Activated CD8-positive, alpha-beta memory T cell treated with anti-CD3 and anti-CD28 coated beads, Interleukin-2, amount 50 U/mL, for 1 hour (primary cell): ENCODE measurements at regions not wholly inside any gene's neighbourhood (a gene's known extent, or its start where the extent isn't known, plus 50 kb on each side); places are given as distances from the start of the nearest gene placed in this dataset.
"Not testable (repeated sequence)": the region's sequence is repeated elsewhere in the genome, so short reads cannot be mapped to it uniquely, and the experiment has no call there.

ENCODE experiments used
- DNase-seq: peaks from one replicate; pipeline ENCODE4 v3.0.0-alpha.2; 2020; ENCODE audit errors: extremely low read depth

DNA sequence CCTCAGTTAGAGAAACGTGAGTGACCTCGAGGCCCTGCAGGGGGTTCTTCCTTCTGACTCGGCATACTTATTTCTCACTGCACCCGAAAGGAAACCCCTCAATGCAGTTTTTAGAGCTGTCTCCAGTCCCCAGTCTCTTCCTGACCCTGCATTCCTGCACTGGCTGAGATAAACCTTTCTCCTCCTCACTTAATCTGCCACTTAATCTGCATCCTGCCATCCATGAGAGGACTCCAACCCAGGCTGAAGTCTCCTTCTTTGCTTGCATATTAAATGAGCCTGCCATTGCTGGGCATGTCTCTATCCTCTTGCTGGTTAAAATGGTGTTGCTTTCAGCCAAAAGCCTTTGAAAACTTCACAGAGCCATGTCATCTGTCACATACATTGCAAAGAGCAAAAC is 125.6 kb upstream of the GATA6 start:
- DNase-seq = no peak

DNA sequence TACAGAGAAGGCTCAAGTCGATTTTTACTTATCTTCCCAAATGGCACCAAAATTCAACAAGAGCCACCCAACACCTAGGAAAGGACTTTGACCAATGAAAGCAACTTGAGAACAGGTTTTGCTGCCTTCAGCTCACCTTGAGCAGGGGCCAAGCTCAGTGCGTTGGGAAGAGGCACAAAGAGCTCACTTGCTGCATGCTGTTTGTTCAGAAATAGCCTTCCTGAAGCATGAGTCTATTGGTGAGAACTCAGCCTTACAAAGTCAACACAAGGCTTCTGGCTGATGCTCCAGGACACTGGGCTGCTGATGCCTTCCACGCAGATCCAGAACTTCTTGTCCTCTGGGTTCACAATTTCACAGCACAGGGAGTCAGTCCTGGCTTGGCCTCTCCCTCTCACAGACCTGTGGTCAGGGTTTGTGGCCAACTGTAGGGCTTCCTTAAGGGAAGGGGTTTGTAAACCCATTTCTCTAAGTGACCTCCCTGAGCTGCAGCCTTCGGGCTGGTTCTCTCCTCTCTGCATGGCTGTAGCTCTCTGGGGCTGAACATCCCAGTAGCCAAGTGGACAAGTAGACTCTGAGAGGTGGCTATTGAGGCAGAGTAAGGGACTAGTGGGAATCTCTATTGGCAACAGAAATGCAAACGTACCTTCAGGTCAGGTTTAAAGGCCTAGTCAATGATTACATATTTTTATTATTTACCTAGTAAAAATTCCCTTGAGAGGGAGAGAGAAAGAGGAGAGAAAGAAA is 124.7 kb upstream of the GATA6 start:
- DNase-seq = no peak

DNA sequence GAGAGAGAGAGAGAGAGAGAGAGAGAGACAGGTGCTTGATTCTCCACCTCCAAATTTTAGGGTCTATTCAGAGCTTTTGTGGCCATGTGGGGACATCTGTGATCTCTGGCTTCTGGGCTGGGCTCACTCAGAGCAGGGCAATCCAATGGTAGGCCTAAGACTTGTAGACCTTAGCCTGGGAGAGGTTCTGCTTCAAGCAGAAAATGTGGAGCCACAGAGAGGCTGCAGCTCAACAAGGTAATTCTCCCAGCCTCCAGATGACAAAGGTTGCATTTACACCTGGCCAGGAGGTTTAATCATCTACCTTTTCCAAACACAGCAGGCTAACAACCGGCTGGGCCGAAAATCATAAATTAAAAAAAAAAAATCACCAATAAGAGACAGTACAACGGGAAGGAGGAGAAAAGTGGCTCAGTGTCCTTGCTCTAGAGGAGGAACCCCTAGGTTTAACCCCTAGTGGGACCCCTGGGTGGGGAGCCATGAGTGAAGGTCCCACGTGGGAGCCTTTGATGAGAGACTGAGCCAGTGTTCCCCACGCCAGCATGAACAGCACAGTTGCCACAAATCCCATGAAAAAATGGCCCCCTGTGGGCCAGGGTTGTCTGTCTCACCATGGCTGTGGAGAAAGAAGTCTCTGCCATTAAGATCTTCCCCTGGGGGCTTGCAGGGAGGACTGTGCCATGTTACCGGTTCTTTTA is 124.0 kb upstream of the GATA6 start:
- no peak for DNase-seq

DNA sequence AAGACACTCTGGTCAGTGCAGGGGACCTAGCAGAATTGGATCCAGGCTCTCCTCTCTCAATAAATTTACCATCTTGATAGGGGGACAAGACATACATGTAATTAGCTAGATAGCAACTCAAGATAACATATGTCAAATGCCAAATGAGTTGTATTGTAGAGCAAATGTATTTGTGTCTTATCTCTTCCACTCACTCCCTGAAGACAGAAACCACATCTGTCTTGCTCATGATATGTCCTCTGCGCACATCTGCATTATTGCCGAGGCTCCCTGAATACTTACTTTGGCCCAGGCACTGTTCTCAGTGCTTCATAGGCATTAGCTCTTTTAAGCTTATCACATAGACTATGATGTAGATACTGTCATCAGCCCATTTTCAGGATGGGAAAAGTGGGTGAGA is 122.9 kb upstream of the GATA6 start:
- no peak for DNase-seq

DNA sequence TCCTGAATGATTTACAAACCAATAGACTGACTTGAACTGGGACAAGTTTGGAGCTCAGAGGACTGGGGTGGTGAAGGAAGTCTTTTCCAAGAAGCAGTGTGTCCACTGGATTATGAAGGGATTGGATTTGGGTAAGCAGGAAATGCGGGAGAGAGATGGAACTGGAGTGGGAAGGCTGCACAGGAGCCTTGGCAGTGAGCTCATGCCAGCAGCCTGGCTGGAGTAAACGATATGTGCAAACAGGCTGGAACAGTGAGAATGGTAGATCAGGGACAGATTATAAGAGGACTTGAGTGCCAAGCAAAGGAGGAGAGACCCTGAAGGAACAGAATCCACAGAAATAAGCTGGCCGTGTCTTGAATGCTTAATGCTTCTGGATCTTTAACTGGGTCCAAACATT is 121.9 kb upstream of the GATA6 start:
- no peak for DNase-seq

DNA sequence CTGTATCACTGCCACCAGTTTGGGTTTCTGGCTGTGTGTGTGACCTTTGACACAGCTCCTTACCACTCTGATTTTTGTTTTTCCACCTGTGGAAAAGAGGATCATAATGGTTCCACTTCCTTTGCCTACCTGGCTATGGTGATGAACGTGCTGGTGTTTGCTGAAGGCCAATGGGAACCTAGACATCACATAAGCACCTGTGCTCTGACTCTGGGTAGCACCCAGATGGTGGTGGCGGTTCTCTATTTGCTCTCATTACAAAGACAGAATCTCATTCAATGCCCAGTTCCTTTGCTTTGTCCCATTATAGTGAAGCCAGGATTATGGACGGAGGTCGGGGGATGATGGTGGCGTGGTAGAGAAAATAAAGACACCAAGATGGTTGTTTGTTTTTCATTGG is 121.2 kb upstream of the GATA6 start:
- DNase-seq = no peak

DNA sequence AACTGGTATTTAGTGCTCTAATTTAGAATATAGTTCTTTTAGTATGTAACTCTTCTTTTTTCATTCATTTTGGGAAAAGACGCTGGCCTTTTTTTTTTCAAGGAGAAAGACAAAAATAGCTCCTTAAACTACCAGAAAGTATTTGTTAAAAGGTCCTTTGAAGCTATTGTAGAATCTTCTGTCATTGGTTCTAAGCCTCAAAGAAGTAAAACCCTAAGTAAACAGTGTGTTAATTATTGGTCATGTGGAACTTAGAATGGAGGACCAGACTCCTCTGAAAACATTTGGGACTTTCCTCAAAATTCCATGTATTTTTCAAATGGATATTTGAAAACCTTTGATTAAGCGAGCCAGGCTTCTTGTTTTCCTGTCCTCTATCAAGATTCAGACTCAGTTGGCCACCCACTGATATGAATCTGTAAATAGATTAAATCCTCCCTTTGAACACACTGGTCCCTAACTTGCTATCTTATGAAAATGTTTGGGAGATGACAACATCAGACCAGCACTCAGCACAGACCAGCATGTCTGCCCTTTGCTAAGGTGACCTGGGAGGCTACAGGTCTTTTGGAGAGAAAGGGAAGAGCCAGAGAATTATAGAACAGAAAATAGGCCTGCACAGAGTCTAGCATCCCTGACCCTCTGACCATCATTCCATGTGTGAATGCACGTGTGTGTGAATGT is 120.3 kb upstream of the GATA6 start:
- no peak for DNase-seq

DNA sequence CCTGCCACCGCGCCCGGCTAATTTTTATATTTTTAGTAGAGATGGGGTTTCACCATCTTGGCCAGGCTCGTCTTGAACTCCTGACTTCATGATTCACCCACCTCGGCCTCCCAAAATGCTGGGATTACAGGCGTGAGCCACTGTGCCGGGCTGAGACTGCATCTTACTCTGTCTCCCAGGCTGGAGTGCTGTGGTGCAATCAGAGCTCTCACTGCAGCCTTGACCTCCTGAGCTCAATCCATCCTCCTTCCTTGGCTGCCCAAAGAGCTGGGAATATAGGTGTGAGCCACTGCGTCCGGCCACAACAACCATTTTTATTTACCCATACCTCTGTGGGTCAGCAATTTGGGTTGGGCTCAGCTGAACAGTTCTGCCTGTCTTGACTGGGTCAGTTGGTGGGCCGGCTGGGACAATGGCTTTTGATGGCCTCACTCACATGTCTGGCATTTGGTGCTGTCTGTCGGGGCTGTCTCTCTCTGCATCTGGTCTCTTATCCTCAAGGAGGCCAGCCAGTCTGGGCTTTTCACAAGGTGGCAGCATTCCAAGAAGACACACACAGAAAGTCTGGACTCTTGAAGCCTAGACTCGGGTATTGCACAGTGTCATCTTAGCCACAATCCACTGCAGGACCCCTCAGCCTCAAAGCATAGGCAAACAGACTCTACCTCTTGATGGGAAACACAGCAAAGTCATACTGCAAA is 116.8 kb upstream of the GATA6 start:
- no peak for DNase-seq

DNA sequence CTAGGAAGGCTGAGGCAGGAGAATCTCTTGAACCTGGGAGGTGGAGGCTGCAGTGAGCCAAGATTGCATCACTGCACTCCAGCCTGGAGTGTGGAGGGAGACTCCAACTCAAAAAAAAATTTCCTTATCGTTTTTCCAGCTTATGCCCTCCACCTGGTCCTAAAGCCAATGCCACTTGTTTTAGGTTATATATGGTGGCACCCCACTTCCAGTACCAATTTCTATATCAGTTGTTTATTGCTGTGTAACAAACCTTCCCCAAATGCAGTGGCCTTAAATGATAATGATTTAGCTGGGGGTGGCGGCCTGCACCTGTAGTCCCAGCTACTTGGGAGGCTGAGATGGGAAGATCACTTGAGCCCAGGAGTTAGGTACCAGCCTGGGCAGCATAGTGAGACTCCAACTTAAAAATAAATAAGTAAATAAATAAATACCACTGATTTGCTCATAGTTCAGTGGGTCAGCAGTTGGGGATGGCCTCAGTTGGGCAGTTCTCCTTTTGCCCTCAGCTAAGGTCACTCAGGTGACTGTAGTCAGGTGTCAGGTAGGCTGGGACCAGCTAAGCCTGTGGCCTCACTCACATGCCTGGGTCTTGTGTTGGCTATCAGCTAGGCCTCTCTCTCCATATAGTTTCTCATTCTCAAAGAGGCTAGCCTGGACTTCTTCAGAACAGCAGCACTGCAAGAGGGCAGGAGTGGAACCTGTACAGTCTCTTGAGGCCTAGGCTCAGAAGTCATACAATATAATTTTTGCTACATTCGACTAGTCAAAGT is 113.7 kb upstream of the GATA6 start:
- DNase-seq = no peak

DNA sequence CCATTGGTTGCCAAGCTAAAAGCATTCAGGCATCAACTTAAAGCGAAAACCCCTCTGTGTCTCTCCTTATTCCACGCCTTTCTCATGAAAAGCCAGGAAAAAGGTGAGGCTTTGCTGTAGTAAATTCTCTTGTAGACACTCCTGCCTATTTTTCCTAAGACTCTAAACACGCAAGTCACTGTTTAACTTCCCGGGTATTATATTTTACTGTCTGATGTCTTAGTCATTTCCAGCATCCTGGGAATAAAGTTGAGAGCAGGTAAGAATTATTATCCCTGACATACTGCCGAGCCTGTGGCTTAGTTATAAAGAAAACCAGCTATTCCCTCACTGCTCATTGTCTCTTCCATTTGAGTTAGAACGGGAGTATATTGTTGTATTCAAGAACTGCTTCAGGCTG is 112.4 kb upstream of the GATA6 start:
- DNase-seq = no peak

DNA sequence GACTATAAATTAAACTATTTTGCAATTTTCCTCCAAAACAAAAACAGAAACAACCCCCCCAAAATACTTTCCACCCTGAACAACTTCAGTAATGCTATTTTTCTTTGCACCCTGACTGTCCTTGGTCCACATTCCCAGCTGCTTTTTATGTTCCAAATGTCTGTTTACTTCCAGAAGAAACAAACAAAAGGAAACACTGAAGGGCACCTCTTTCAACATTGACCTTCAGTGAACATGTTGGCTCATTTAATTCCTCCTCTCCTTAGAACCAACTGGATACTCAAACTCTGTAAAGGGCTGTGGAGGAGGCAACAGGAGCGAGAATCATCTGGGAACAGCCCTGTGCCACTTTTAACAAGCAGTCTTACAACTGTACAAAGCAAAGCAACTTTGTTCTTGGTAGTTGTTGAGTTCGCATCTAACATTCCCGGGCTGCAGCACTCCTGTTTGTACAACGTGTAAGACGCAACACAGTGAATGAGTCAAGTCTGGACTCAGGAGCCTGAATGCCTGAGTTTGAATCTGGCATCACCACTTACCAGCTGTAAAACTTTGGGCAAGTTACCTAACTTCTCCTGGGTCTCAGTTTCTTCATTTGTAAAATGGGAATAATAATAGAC is 111.4 kb upstream of the GATA6 start:
- DNase-seq = no peak

DNA sequence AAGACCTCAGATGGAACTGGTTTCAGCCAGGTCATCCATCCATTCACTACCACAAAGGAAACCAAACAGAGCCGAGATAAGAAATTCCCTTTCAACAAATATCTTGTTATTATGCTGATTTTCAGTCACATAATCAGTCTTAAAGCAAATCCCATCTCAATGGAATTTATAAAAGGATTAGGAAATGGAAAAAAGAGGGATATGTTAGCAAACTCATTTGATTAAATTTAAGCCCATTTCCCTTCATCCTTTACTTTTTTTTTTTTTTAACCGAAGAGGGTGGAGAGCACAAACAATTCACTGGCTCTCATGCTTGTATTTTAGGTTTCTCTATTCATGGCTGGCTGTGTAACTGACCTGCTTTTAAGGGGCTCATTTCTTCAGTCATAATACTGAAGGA is 109.0 kb upstream of the GATA6 start:
- DNase-seq = no peak

DNA sequence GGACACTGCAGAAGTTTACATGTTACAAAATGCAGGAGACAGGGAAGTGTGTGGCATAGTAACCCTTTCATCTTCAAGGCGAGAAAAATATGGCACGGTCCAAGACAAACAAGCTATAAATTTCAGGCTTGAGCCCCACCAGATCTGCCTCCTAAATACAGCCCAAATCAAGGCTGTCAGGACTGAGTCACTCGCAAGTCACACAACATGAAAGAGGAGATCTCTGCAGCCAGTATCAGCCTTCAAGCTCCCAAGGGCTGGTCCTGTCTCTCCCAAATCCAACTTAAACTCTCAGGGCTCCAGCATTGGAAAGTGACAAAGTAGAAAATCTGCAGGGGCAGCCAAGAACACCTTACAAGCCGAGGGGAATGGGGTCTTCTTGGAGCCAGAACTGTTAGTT is 106.3 kb upstream of the GATA6 start:
- DNase-seq = no peak

DNA sequence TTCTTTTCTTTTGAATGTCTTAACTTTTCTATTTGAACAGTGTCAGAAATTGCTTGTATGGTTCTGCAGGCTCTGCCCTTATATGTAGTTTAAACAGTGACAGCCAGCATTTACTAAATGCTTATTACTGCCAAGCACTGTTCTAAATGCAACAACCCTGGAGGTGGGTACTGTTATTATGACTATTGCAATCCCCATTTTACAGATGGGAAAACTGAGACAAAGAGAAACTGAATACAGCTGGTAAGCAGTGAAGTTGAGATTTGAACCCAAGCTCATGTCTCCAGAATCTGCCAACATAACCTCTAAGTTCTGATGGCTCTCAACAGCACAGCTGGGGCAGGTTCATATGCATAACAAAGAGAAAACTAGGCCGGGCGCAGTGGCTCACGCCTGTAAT is 105.7 kb upstream of the GATA6 start:
- no peak for DNase-seq

DNA sequence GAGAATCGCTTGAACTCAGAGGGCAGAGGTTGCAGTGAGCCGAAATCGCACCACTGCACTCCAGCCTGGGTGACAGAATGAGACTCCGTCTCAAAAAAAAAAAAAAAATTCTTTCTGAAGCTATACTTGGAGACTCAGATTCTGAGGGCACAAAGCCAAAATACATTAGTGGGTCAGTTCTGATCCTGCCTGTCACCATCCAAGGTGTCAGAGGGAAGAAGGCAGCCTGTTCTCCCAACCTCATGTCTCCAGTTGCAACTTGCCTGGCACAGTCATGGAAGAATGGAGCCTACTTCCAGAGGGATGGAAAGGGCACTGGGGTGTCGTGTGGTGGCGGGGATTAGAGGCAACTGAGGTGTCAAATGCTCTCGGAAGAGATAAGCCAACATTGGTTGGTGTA is 104.8 kb upstream of the GATA6 start:
- DNase-seq = no peak

DNA sequence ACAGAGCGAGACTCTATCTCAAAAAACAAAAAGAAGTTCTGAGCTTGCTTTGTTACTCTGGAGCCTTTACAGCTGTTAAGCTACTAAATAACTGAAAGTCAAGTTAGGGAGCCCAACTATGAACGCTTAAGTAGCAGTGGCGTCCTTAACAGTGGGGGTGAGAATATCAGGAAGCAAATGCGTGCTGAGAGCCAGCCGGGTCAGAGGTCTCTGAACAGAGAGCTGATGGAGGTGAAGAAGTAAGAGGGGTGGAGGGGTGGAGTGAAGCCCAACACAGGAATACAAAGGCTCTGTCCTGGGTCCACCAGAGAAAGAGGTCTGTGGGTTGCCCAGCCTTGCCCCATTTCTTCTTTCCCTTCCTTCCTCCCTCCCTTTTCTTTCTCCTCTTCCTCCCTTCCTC is 104.1 kb upstream of the GATA6 start:
- DNase-seq = no peak

DNA sequence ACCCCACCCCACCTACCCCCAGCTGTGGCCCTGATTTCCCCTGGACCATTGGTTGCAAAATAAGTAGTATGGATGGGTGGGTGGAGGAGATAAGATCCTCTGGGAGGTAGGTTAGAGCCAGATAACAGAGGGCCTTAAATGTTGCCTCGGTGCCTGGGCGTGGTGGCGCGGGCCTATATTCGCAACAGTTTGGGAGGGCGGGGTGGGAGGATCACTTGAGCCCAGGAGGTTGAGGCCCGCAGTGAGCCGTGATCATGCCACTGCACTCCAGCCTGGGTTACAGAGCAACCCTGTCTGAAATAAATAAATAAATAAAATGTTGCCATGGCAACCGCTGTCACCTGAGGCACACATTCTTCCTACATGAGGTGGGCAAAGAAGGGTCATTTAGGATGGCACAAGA is 103.3 kb upstream of the GATA6 start:
- no peak for DNase-seq

DNA sequence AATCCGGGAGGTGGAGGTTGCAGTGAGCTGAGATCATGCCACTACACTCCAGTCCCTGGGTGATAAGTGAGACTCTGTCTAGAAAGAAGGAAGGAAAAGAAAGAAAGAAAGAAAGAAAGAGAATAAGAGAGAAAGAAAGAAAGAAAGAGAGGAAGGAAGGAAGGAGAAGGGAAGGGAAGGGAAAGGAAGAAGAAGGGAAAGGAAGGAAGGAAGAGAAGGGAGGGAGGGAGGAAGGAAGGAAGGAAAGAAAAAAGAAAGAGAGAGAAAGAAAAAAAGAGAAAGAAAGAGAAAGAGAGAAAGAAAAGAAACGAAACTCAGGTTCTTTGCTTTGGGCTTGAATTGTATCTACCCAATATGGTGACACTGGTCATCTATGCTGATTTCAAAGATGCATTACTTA is 102.3 kb upstream of the GATA6 start:
- no peak for DNase-seq

DNA sequence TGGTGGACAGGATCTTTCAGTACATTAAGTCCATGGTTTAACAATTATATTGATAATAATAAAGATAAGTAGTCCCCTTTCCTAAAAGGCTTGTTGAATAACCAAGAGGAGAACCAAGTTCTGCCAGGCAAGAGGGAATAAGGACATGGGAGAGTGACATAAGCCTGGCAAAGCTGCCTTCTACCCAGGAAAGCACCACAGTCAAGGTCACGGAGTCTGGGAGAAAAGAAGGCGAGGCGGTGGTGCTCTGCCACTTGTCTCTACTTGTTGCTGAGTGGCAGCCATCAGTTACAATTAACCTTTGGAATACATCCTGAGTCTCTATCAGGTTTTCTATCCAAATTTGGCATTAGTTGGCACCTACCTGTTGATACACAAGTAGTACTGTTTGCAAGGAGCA is 101.7 kb upstream of the GATA6 start:
- no peak for DNase-seq

DNA sequence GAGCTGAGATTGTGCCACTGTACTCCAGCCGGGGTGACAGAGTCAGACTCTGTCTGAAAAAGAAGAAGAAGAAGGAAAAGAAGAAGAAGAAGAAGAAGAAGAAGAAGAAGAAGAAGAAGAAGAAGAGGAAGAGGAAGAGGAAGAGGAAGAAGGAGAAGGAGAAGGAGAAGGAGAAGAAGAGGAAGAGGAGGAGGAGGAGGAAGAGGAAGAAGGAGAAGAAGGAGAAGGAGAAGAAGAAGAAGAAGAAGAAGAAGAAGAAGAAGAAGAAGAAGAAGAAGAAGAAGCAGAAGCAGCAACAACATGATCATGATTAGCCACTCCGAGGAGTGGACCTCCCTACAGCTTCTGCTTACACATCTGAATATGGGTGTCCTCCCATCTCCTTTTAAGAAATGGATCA is 100.6 kb upstream of the GATA6 start:
- DNase-seq = not testable (repeated sequence)

DNA sequence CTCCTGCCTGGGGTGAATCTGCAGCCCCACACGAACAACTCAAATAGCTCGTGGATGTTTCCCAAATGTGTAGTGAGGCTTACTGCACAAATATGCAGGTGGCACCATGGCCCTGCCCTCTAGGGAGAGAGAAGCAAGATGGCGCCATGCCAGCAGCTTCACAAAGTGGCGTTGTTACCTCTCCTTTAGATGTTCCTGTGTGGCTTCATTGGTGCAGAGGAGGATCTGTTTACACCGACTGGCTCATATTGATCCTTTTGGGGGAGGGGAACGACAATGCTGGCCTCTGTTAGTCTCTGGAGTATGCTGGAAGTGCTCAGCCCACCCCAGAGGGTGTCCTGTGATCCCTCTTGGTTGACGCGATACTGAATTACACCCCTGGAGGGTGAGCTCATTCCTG is 99.5 kb upstream of the GATA6 start:
- DNase-seq = no peak
